ENCODE measurements at regions not wholly inside any gene's neighbourhood (a gene's known extent, or its start where the extent isn't known, plus 50 kb on each side); places are given as distances from the start of the nearest gene placed in this dataset.

- H3K4me1 ChIP-seq = no peaks in the 10 kb centered on the region
- H3K27ac ChIP-seq = no peak overlapping the region
- H3K9me3 ChIP-seq = no peaks in the 10 kb centered on the region
- intact Hi-C loops (cut with DNase I; ENCODE audit: low total_unique reads) (no loop called here), in situ Hi-C loops (cut with MboI; ENCODE audit: low pct_ligation_motif_present in 1 of 4, low pct_unique_long_range_greater_than_20kb in 1 of 4, low sequenced_read_pairs in 3 of 4) (no loop called here)
- H3K27me3 ChIP-seq = peaks cover 5% of the 10 kb centered on the region
- no peak overlapping the region for H3K4me3 ChIP-seq
- WGBS, 2 donors (ENCODE audit: low coverage in 1 of 2) = 14 to 23% methylated on average over 2 of the region's 2 CpGs
- TF ChIP-seq, protein P1, sequence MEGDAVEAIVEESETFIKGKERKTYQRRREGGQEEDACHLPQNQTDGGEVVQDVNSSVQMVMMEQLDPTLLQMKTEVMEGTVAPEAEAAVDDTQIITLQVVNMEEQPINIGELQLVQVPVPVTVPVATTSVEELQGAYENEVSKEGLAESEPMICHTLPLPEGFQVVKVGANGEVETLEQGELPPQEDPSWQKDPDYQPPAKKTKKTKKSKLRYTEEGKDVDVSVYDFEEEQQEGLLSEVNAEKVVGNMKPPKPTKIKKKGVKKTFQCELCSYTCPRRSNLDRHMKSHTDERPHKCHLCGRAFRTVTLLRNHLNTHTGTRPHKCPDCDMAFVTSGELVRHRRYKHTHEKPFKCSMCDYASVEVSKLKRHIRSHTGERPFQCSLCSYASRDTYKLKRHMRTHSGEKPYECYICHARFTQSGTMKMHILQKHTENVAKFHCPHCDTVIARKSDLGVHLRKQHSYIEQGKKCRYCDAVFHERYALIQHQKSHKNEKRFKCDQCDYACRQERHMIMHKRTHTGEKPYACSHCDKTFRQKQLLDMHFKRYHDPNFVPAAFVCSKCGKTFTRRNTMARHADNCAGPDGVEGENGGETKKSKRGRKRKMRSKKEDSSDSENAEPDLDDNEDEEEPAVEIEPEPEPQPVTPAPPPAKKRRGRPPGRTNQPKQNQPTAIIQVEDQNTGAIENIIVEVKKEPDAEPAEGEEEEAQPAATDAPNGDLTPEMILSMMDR (IDR thresholded peaks at IDR 0.05) = no peak
- TF ChIP-seq EP300 (IDR thresholded peaks at IDR 0.05; ENCODE audit: low read depth) = no peak
- no peak for TF ChIP-seq POLR2AphosphoS5 (IDR thresholded peaks at IDR 0.05)
- no peak for TF ChIP-seq POLR2A (IDR thresholded peaks at IDR 0.05)
- no peaks in the 10 kb centered on the region for H3K36me3 ChIP-seq
- no peak for DNase-seq
Observed at GRCh38 chr10:125299461-125299860, 139.1 kb upstream of the CTBP2 start.

DNA sequence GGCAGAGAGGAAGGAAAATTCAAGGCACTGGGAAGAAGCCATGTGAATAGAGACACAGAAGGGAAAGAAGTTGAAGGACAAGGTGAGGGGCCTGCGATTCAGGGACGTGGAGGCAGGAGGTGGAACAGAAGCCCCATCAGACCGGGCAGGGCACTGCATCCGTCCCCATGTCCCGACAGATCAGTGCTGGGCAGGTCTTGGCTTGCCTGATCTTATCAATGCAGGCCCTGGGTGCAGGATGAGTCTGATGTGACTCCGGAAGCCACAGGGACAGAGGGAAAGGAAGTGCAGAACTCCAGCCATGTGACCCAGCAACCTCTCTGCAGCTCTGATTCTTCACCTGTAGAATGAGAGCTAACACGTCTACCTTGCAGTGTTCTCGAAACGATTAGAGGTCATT lies 136.2 kb upstream of the CTBP2 start:
- in situ Hi-C loops (cut with MboI; ENCODE audit: low pct_ligation_motif_present in 1 of 4, low pct_unique_long_range_greater_than_20kb in 1 of 4, low sequenced_read_pairs in 3 of 4) = no loop called here

DNA sequence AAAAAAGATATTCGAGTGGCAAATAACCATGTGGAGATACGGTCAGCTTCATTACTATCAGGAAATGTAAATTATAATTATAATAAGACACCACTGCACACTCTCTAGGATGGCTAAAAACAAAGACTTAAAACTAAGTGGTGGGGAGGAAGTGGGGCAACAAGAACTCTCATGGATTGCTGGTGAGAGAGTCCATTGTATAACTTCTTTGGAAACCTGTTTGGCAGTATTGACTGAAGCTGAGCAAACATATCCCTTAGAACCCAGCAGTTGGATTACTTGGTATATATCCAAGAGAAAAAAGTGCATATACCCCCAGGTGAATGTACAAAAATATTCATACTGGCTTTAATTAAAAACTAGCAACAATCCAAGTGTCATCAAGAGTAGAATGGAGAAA lies 133.7 kb upstream of the CTBP2 start:
- H3K4me3 ChIP-seq = no peak overlapping the region
- peaks cover 0 to 5% (median 0%) of the 10 kb centered on the region in 4 donors for H3K4me1 ChIP-seq
- in situ Hi-C loops (cut with MboI; ENCODE audit: low pct_ligation_motif_present in 1 of 4, low pct_unique_long_range_greater_than_20kb in 1 of 4, low sequenced_read_pairs in 3 of 4) = no loop called here
- TF ChIP-seq POLR2AphosphoS5 (IDR thresholded peaks at IDR 0.05) (no peak), EP300 (IDR thresholded peaks at IDR 0.05; ENCODE audit: low read depth) (no peak), POLR2A (IDR thresholded peaks at IDR 0.05) (no peak)
- TF ChIP-seq, protein P1 (IDR thresholded peaks at IDR 0.05) = no peak
- peaks cover 4% of the 10 kb centered on the region for H3K27me3 ChIP-seq
- WGBS, 2 donors (ENCODE audit: low coverage in 1 of 2) = 57 to 60% methylated on average over 2 of the region's 2 CpGs
- H3K9me3 ChIP-seq = no peaks in the 10 kb centered on the region
- intact Hi-C loops (cut with DNase I; ENCODE audit: low total_unique reads) = no loop called here
- H3K36me3 ChIP-seq = no peaks in the 10 kb centered on the region
- no peak for DNase-seq
- no peak overlapping the region for H3K27ac ChIP-seq

More for the DNA sequence above, 136.2 kb upstream of the CTBP2 start:
- no peaks in the 10 kb centered on the region for H3K27me3 ChIP-seq
- intact Hi-C loops (cut with DNase I; ENCODE audit: low total_unique reads) = no loop called here
- H3K36me3 ChIP-seq = no peaks in the 10 kb centered on the region
- H3K27ac ChIP-seq = no peak overlapping the region
- peaks cover 0 to 5% (median 0%) of the 10 kb centered on the region in 4 donors for H3K4me1 ChIP-seq
- no peak for DNase-seq
- no peak for TF ChIP-seq POLR2AphosphoS5 (IDR thresholded peaks at IDR 0.05)
- TF ChIP-seq, protein P1 (IDR thresholded peaks at IDR 0.05) = no peak
- TF ChIP-seq EP300 (IDR thresholded peaks at IDR 0.05; ENCODE audit: low read depth) = no peak
- no peak for TF ChIP-seq POLR2A (IDR thresholded peaks at IDR 0.05)
- H3K4me3 ChIP-seq = no peak overlapping the region
- 81 to 83% methylated on average over 5 to 9 of the region's 9 CpGs for WGBS, 2 donors (ENCODE audit: low coverage in 1 of 2)
- no peaks in the 10 kb centered on the region for H3K9me3 ChIP-seq

DNA sequence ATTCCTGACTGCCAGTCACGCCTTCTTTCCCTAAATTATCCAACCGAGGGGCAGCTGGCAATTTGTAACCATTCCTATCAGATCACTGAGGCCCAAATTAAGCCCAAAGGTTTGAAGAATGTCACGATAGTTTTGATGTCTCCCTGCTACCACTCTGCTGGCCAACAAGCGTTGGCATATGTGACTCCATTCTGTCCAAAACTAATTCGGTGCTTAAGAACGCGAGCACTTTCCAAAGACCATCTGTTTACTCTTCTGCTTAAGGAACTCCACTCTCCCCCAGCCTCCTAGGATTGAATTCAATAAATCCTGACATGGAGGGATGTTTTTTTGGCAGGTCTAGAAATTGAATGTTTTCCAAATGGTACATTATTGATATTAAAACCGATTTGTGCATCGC lies 131.5 kb upstream of the CTBP2 start:
- in situ Hi-C loops (cut with MboI; ENCODE audit: low pct_ligation_motif_present in 1 of 4, low pct_unique_long_range_greater_than_20kb in 1 of 4, low sequenced_read_pairs in 3 of 4) = no loop called here

DNA sequence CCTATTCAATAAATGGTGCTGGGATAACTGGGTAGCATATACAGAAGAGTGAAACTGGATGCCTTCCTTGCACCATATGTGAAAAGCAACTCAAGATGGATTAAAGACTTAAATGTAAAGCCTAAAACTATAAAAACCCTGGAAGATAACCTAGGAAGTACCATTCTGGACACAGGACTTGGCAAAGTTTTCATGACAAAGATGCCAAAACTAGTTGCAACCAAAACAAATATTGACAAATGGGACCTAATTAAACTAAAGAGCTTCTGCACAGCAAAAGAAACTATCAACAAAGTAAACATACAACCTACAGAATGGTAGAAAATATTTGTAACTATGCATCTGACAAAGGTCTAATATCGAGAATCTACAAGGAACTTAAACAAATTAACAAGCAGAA lies 129.1 kb upstream of the CTBP2 start:
- DNase-seq = no peak
- Histone ChIP-seq H3K4me3 (no peak overlapping the region), H3K4me1 (peaks cover 0 to 5% (median 0%) of the 10 kb centered on the region in 4 donors), H3K27me3 (peaks cover 4% of the 10 kb centered on the region), H3K27ac (no peak overlapping the region), H3K36me3 (no peaks in the 10 kb centered on the region), H3K9me3 (no peaks in the 10 kb centered on the region)
- WGBS, 2 donors (ENCODE audit: low coverage in 1 of 2) = 74 to 100% methylated on average over 1 of the region's 1 CpG
- TF ChIP-seq EP300 (IDR thresholded peaks at IDR 0.05; ENCODE audit: low read depth) (no peak), POLR2A (IDR thresholded peaks at IDR 0.05) (no peak), POLR2AphosphoS5 (IDR thresholded peaks at IDR 0.05) (no peak)
- TF ChIP-seq, protein P1 (IDR thresholded peaks at IDR 0.05) = no peak
- intact Hi-C loops (cut with DNase I; ENCODE audit: low total_unique reads) (no loop called here), in situ Hi-C loops (cut with MboI; ENCODE audit: low pct_ligation_motif_present in 1 of 4, low pct_unique_long_range_greater_than_20kb in 1 of 4, low sequenced_read_pairs in 3 of 4) (no loop called here)

More for the DNA sequence above, 131.5 kb upstream of the CTBP2 start:
- Histone ChIP-seq H3K27me3 (peaks cover 4% of the 10 kb centered on the region), H3K4me3 (no peak overlapping the region), H3K9me3 (no peaks in the 10 kb centered on the region), H3K27ac (no peak overlapping the region), H3K4me1 (peaks cover 0 to 5% (median 0%) of the 10 kb centered on the region in 4 donors), H3K36me3 (no peaks in the 10 kb centered on the region)
- TF ChIP-seq POLR2A (IDR thresholded peaks at IDR 0.05) = no peak
- TF ChIP-seq POLR2AphosphoS5 (IDR thresholded peaks at IDR 0.05) = no peak
- no peak for TF ChIP-seq EP300 (IDR thresholded peaks at IDR 0.05; ENCODE audit: low read depth)
- intact Hi-C loops (cut with DNase I; ENCODE audit: low total_unique reads) = no loop called here
- DNase-seq = no peak
- WGBS, 2 donors (ENCODE audit: low coverage in 1 of 2) = 56 to 87% methylated on average over 4 to 9 of the region's 9 CpGs
